GM23338 (cell line): ENCODE measurements at regions not wholly inside any gene's neighbourhood (a gene's known extent, or its start where the extent isn't known, plus 50 kb on each side); places are given as distances from the start of the nearest gene placed in this dataset.

Source experiments
- ATAC-seq: fragments of 200-7000 bp; cut with Tn5 transposase; 3 replicates; pipeline ENCODE4 v1.9.1; 2020
- DNase-seq: peaks from one replicate; pipeline ENCODE4 v3.0.0-alpha.2; 2015; ENCODE audit warnings: low spot score
- H2AFZ ChIP-seq: fragments of 200-600 bp; sonication (generic); 2 replicates; pipeline ENCODE4 v1.8.0; 2016; ENCODE audit warnings: antibody characterized with exemption, mild to moderate bottlenecking, moderate library complexity
- H3F3A ChIP-seq: fragments of 200-600 bp; sonication (generic); replicated peaks from 2 replicates; pipeline ENCODE4 v1.8.0; 2017; ENCODE audit warnings: antibody characterized with exemption, mixed run types, low read depth
- H3K27ac ChIP-seq: fragments of 200-600 bp; sonication (generic); 2 replicates; pipeline ENCODE4 v1.6.1; 2016; ENCODE audit warnings: low read depth
- H3K27me3 ChIP-seq: fragments of 200-600 bp; sonication (generic); 2 replicates; pipeline ENCODE4 v1.8.0; 2016; ENCODE audit warnings: mild to moderate bottlenecking, mixed run types, moderate library complexity; ENCODE audit not compliant: insufficient read depth
- H3K36me3 ChIP-seq: fragments of 200-600 bp; sonication (generic); 2 replicates; pipeline ENCODE4 v1.8.0; 2016; ENCODE audit warnings: mild to moderate bottlenecking; ENCODE audit not compliant: insufficient read depth
- H3K4me1 ChIP-seq: fragments of 200-600 bp; sonication (generic); 2 replicates; pipeline ENCODE4 v1.8.0; 2016; ENCODE audit warnings: mild to moderate bottlenecking, moderate library complexity; ENCODE audit not compliant: insufficient read depth
- H3K4me2 ChIP-seq: fragments of 200-600 bp; sonication (generic); 2 replicates; pipeline ENCODE4 v1.7.1; 2017; ENCODE audit warnings: mixed run types
- H3K4me3 ChIP-seq: fragments of 200-600 bp; sonication (generic); 2 replicates; pipeline ENCODE4 v1.6.1; 2016; ENCODE audit warnings: mixed run types
- H3K79me2 ChIP-seq: fragments of 200-600 bp; sonication (generic); replicated peaks from 2 replicates; pipeline ENCODE4 v1.8.0; 2017; ENCODE audit warnings: mild to moderate bottlenecking; ENCODE audit not compliant: insufficient read depth
- H3K9me2 ChIP-seq: fragments of 200-600 bp; sonication (generic); 2 replicates; pipeline ENCODE4 v1.8.0; 2017; ENCODE audit not compliant: insufficient read depth
- H4K20me1 ChIP-seq: fragments of 200-600 bp; sonication (generic); replicated peaks from 2 replicates; pipeline ENCODE4 v1.8.0; 2017; ENCODE audit warnings: mild to moderate bottlenecking; ENCODE audit not compliant: insufficient read depth
- H3K27ac Mint-ChIP-seq: 2 replicates; pipeline ENCODE4 v1.8.0; 2020; ENCODE audit warnings: inconsistent platforms, mild to moderate bottlenecking, moderate library complexity, mixed read lengths
- H3K27me3 Mint-ChIP-seq: 3 replicates; pipeline ENCODE4 v1.8.0; 2022; ENCODE audit warnings: low read depth, mild to moderate bottlenecking, moderate library complexity, mixed read lengths, inconsistent platforms; ENCODE audit not compliant: insufficient read depth, poor library complexity
- H3K36me3 Mint-ChIP-seq: 3 replicates; pipeline ENCODE4 v1.8.0; 2021; ENCODE audit warnings: low read depth, mild to moderate bottlenecking, inconsistent platforms, moderate library complexity, mixed read lengths
- H3K4me1 Mint-ChIP-seq: 3 replicates; pipeline ENCODE4 v1.8.0; 2020; ENCODE audit warnings: mild to moderate bottlenecking, inconsistent platforms, mixed read lengths
- H3K4me3 Mint-ChIP-seq: 3 replicates; pipeline ENCODE4 v1.8.0; 2021; ENCODE audit warnings: moderate library complexity, mild to moderate bottlenecking, inconsistent platforms, mixed read lengths
- H3K9me3 Mint-ChIP-seq: 3 replicates; pipeline ENCODE4 v1.8.0; 2020; ENCODE audit warnings: moderate library complexity, mild to moderate bottlenecking, inconsistent platforms, mixed read lengths
- CREB1 ChIP-seq: fragments of 250-450 bp; sonication (Bioruptor Pico); IDR thresholded peaks from 2 replicates; pipeline ENCODE4 v1.5.0; 2020; ENCODE audit warnings: low read depth, mild to moderate bottlenecking, moderate library complexity
- CTCF ChIP-seq, 2 experiments: fragments of 200-600 bp in 1 of 2; sonication (generic) in 1 of 2; conservative IDR thresholded peaks; 2 replicates each; pipeline versions ENCODE4 v1.5.1 to v1.6.1; 2016 to 2017; ENCODE audit warnings: antibody characterized with exemption in 2 of 2, low read depth in 2 of 2, mild to moderate bottlenecking in 2 of 2, moderate library complexity in 1 of 2
- ETS1 ChIP-seq: IDR thresholded peaks from 2 replicates; pipeline ENCODE4 v1.6.1; 2016; ENCODE audit warnings: antibody characterized with exemption
- EZH2 ChIP-seq: fragments of 200-600 bp; sonication (generic); IDR thresholded peaks from one replicate; pipeline ENCODE4 v1.8.0; 2017; ENCODE audit warnings: antibody characterized with exemption, mild to moderate bottlenecking, low read depth; ENCODE audit not compliant: unreplicated experiment
- EZH2phosphoT487 ChIP-seq: fragments of 200-600 bp; sonication (generic); IDR thresholded peaks from one replicate; pipeline ENCODE4 v1.8.1; 2018; ENCODE audit warnings: antibody characterized with exemption; ENCODE audit not compliant: unreplicated experiment
- JUNB ChIP-seq: IDR thresholded peaks from one replicate; pipeline ENCODE4 v1.6.1; 2016; ENCODE audit warnings: antibody characterized with exemption; ENCODE audit not compliant: unreplicated experiment
- NANOG ChIP-seq: IDR thresholded peaks from 2 replicates; pipeline ENCODE4 v1.6.1; 2016; ENCODE audit warnings: antibody characterized with exemption, borderline replicate concordance
- POLR2AphosphoS5 ChIP-seq: IDR thresholded peaks from 2 replicates; pipeline ENCODE4 v1.6.1; 2016; ENCODE audit warnings: antibody characterized with exemption, low read depth
- REST ChIP-seq: IDR thresholded peaks from one replicate; pipeline ENCODE4 v1.6.1; 2018; ENCODE audit warnings: antibody characterized with exemption; ENCODE audit not compliant: unreplicated experiment
- STAT1 ChIP-seq: IDR thresholded peaks from one replicate; pipeline ENCODE4 v1.6.1; 2016; ENCODE audit warnings: antibody characterized with exemption; ENCODE audit not compliant: unreplicated experiment
- ZNF114 ChIP-seq: fragments of 250-450 bp; sonication (Bioruptor Pico); IDR thresholded peaks from 2 replicates; pipeline ENCODE4 v1.5.0; 2020; ENCODE audit warnings: mild to moderate bottlenecking, moderate library complexity
- ZNF331 ChIP-seq: fragments of 250-450 bp; sonication (Bioruptor Pico); IDR thresholded peaks from 2 replicates; pipeline ENCODE4 v1.5.0; 2020; ENCODE audit warnings: low read depth, mild to moderate bottlenecking, moderate library complexity
- ZNF462 ChIP-seq: fragments of 250-450 bp; sonication (Bioruptor Pico); IDR thresholded peaks from 2 replicates; pipeline ENCODE4 v1.5.0; 2020; ENCODE audit warnings: mild to moderate bottlenecking, moderate library complexity

GRCh38 chr17:12590417-12590816 lies 75.3 kb upstream of the MYOCD start:
- H3K4me1 ChIP-seq: no peaks in the 10 kb centered on the region
- no peaks in the 10 kb centered on the region for H3K9me2 ChIP-seq
- Mint-ChIP-seq H3K36me3 (no peaks in the 10 kb centered on the region), H3K27me3 (no peaks in the 10 kb centered on the region), H3K9me3 (no peaks in the 10 kb centered on the region; the same call in 2 of the 3 replicates), H3K27ac (no peak overlapping the region), H3K4me1 (no peaks in the 10 kb centered on the region), H3K4me3 (no peak overlapping the region)
- no peak overlapping the region for H3K4me2 ChIP-seq
- no peaks in the 10 kb centered on the region for H3K36me3 ChIP-seq
- no peak overlapping the region for H3K27ac ChIP-seq
- no peaks in the 10 kb centered on the region for H3K79me2 ChIP-seq
- H3K27me3 ChIP-seq: no peaks in the 10 kb centered on the region
- no peak overlapping the region for H2AFZ ChIP-seq
- H4K20me1 ChIP-seq: no peaks in the 10 kb centered on the region
- no peak overlapping the region for H3K4me3 ChIP-seq
- no peak for TF ChIP-seq ZNF462 (CRISPR knock-in tag)
- no peak for TF ChIP-seq ZNF114 (CRISPR knock-in tag)
- no peak for TF ChIP-seq ETS1
- TF ChIP-seq EZH2: no peak
- TF ChIP-seq EZH2phosphoT487: no peak
- no peak for TF ChIP-seq CTCF (conservative IDR thresholded peaks at IDR 0.05; ENCODE audit: low read depth in 2 of 2)
- TF ChIP-seq NANOG: no peak
- no peak for TF ChIP-seq POLR2AphosphoS5
- TF ChIP-seq JUNB: no peak
- TF ChIP-seq ZNF331 (CRISPR knock-in tag): no peak
- TF ChIP-seq REST: no peak
- TF ChIP-seq STAT1: no peak
- TF ChIP-seq CREB1: no peak
- DNase-seq: no peak
- no peaks in the 10 kb centered on the region for H3F3A ChIP-seq
- ATAC-seq: no peak
